BJ (cell line): ENCODE measurements at regions not wholly inside any gene's neighbourhood (a gene's known extent, or its start where the extent isn't known, plus 50 kb on each side); places are given as distances from the start of the nearest gene placed in this dataset.

Experiments
- CTCF ChIA-PET: fragments of 350-600 bp; formaldehyde crosslinking; extraction: SDS; loops from one replicate; lab custom pipeline; 2021; ENCODE audit warnings: antibody characterized with exemption, inconsistent platforms; lab: Yijun Ruan, JAX
- POLR2A ChIA-PET: fragments of 300-600 bp; sonication (Branson Sonifier 250); formaldehyde crosslinking; extraction: SDS; loops from one replicate; lab custom pipeline; 2021; ENCODE audit warnings: antibody characterized with exemption; lab: Charles Lee
- DNase-seq: peaks from one replicate; pipeline ENCODE4 v3.0.0-alpha.2; 2011; ENCODE audit warnings: low read depth
- H3K27me3 ChIP-seq: 2 replicates; pipeline ENCODE4 v1.6.0; 2011; ENCODE audit warnings: low read length; ENCODE audit not compliant: control insufficient read depth, insufficient read depth
- H3K36me3 ChIP-seq: 2 replicates; pipeline ENCODE4 v1.5.1; 2011; ENCODE audit warnings: low read length; ENCODE audit not compliant: control insufficient read depth, insufficient read depth
- H3K4me3 ChIP-seq: 2 replicates; pipeline ENCODE4 v1.5.1; 2011; ENCODE audit warnings: low read depth, mild to moderate bottlenecking, control low read depth, low read length
- CTCF ChIP-seq: IDR thresholded peaks from 2 replicates; pipeline ENCODE4 v1.5.1; 2011; ENCODE audit warnings: low read depth, mild to moderate bottlenecking, control low read depth, inconsistent platforms, low read length, moderate library complexity; ENCODE audit not compliant: insufficient read depth

- ChIA-PET CTCF (no interaction called here), POLR2A (no interaction called here)
- H3K4me3 ChIP-seq = no peak overlapping the region
- DNase-seq = no peak
- H3K36me3 ChIP-seq = no peaks in the 10 kb centered on the region
- no peak for TF ChIP-seq CTCF
- H3K27me3 ChIP-seq = no peaks in the 10 kb centered on the region
Measured at GRCh38 chr5:52543594-52543993, 244.1 kb upstream of the ITGA1 start.

- DNase-seq = no peak
- TF ChIP-seq CTCF = no peak
- ChIA-PET CTCF (no interaction called here), POLR2A (no interaction called here)
- no peak overlapping the region for H3K4me3 ChIP-seq
- H3K27me3 ChIP-seq = no peaks in the 10 kb centered on the region
- no peaks in the 10 kb centered on the region for H3K36me3 ChIP-seq
Measured at GRCh38 chr5:52544738-52545137, 243.0 kb upstream of the ITGA1 start.

GRCh38 chr5:52554293-52554692, 233.4 kb upstream of the ITGA1 start:
- Histone ChIP-seq H3K36me3 (no peaks in the 10 kb centered on the region), H3K4me3 (no peak overlapping the region), H3K27me3 (no peaks in the 10 kb centered on the region; the same call in 1 of the 2 replicates)
- no peak for TF ChIP-seq CTCF
- no peak for DNase-seq
- POLR2A ChIA-PET = no interaction called here
- CTCF ChIA-PET = no interaction called here

- Histone ChIP-seq H3K36me3 (no peaks in the 10 kb centered on the region), H3K27me3 (no peaks in the 10 kb centered on the region; the same call in 1 of the 2 replicates), H3K4me3 (no peak overlapping the region)
- ChIA-PET CTCF (interaction anchor here (0.7 kb wide), 1 partner anchor 1601 kb away, joined by 4 read pairs; no protein-coding TSS in a partner anchor), POLR2A (no interaction called here)
- no peak for TF ChIP-seq CTCF
- DNase-seq = no peak
Measured at GRCh38 chr5:52560366-52560765, 227.3 kb upstream of the ITGA1 start.

- CTCF ChIA-PET = no interaction called here
- no peak for DNase-seq
- no peak overlapping the region for H3K4me3 ChIP-seq
- POLR2A ChIA-PET = no interaction called here
- no peaks in the 10 kb centered on the region; the same call in 1 of the 2 replicates for H3K27me3 ChIP-seq
- H3K36me3 ChIP-seq = no peaks in the 10 kb centered on the region
- no peak for TF ChIP-seq CTCF
Measured at GRCh38 chr5:52562473-52562872, 225.2 kb upstream of the ITGA1 start.
